HG03432 (cell line): ENCODE measurements at regions not wholly inside any gene's neighbourhood (a gene's known extent, or its start where the extent isn't known, plus 50 kb on each side); places are given as distances from the start of the nearest gene placed in this dataset.

ENCODE experiments used
- ATAC-seq: cut with Tn5 transposase; IDR thresholded peaks from one replicate; pipeline ENCODE4 v1.9.1; 2021; ENCODE audit warnings: mild to moderate bottlenecking, moderate library complexity; ENCODE audit not compliant: unreplicated experiment

- no peak for ATAC-seq
These were observed 223.1 kb upstream of the CTNNB1 start for GRCh38 chr3:40976241-40976640.

- no peak for ATAC-seq
These were observed 220.9 kb upstream of the CTNNB1 start for GRCh38 chr3:40978442-40978841.

- no peak for ATAC-seq
These were observed 219.3 kb upstream of the CTNNB1 start for GRCh38 chr3:40979962-40980361.

- no peak for ATAC-seq
These were observed 218.8 kb upstream of the CTNNB1 start for GRCh38 chr3:40980467-40980866.

GRCh38 chr3:40985195-40985594 is 214.1 kb upstream of the CTNNB1 start:
- ATAC-seq = no peak

GRCh38 chr3:40988468-40988867 is 210.8 kb upstream of the CTNNB1 start:
- ATAC-seq = no peak

GRCh38 chr3:40989141-40990061 is 209.9 kb upstream of the CTNNB1 start:
- no peak for ATAC-seq

- ATAC-seq = no peak
These were observed 209.2 kb upstream of the CTNNB1 start for GRCh38 chr3:40990062-40990456.

- ATAC-seq = no peak
These were observed 207.3 kb upstream of the CTNNB1 start for GRCh38 chr3:40992023-40992422.

GRCh38 chr3:40994611-40995010 is 204.7 kb upstream of the CTNNB1 start:
- no peak for ATAC-seq

- ATAC-seq = no peak
These were observed 204.0 kb upstream of the CTNNB1 start for GRCh38 chr3:40995271-40995670.

GRCh38 chr3:40996382-40996781 is 202.9 kb upstream of the CTNNB1 start:
- no peak for ATAC-seq

GRCh38 chr3:40996827-40997710 is 202.2 kb upstream of the CTNNB1 start:
- ATAC-seq = no peak

- ATAC-seq = no peak
These were observed 201.4 kb upstream of the CTNNB1 start for GRCh38 chr3:40997711-40998519.

GRCh38 chr3:40999682-41000081 is 199.6 kb upstream of the CTNNB1 start:
- no peak for ATAC-seq

- ATAC-seq = no peak
These were observed 198.8 kb upstream of the CTNNB1 start for GRCh38 chr3:41000471-41000870.

GRCh38 chr3:41001556-41001955 is 197.7 kb upstream of the CTNNB1 start:
- ATAC-seq = no peak

- ATAC-seq = no peak
These were observed 197.2 kb upstream of the CTNNB1 start for GRCh38 chr3:41002104-41002503.

GRCh38 chr3:41007399-41007798 is 191.9 kb upstream of the CTNNB1 start:
- ATAC-seq = no peak

- ATAC-seq = no peak
These were observed 187.5 kb upstream of the CTNNB1 start for GRCh38 chr3:41011854-41012253.

- ATAC-seq = no peak
These were observed 180.4 kb upstream of the CTNNB1 start for GRCh38 chr3:41018855-41019254.
